ENCODE measurements at regions not wholly inside any gene's neighbourhood (a gene's known extent, or its start where the extent isn't known, plus 50 kb on each side); places are given as distances from the start of the nearest gene placed in this dataset.

GRCh38 chr19:33948651-33949335, 152.1 kb downstream of the KCTD15 start:
- no peak for DNase-seq

GRCh38 chr19:33950091-33950750, 153.6 kb downstream of the KCTD15 start:
- DNase-seq, result no peak

GRCh38 chr19:33953023-33953422, 156.4 kb downstream of the KCTD15 start:
- no peak for DNase-seq

- DNase-seq, result no peak
These were observed 156.9 kb downstream of the KCTD15 start for GRCh38 chr19:33953592-33953991.

GRCh38 chr19:33954686-33955085, 158.0 kb downstream of the KCTD15 start:
- no peak for DNase-seq

- no peak for DNase-seq
These were observed 160.3 kb downstream of the KCTD15 start for GRCh38 chr19:33956941-33957340.

- no peak for DNase-seq
These were observed 161.1 kb downstream of the KCTD15 start for GRCh38 chr19:33957804-33958203.

GRCh38 chr19:33960566-33960965, 163.9 kb downstream of the KCTD15 start:
- DNase-seq, result no peak

GRCh38 chr19:33962161-33962560, 165.5 kb downstream of the KCTD15 start:
- no peak for DNase-seq

- no peak for DNase-seq
These were observed 166.8 kb downstream of the KCTD15 start for GRCh38 chr19:33963514-33963913.

GRCh38 chr19:33971073-33971472, 174.4 kb downstream of the KCTD15 start:
- no peak for DNase-seq

- no peak for DNase-seq
These were observed 181.4 kb downstream of the KCTD15 start for GRCh38 chr19:33977756-33978685.

- no peak for DNase-seq
These were observed 186.0 kb downstream of the KCTD15 start for GRCh38 chr19:33982706-33983105.

GRCh38 chr19:33988601-33989000, 183.7 kb upstream of the LSM14A start:
- DNase-seq, result no peak

GRCh38 chr19:33997690-33998089, 174.6 kb upstream of the LSM14A start:
- DNase-seq, result no peak

- DNase-seq, result no peak
These were observed 174.0 kb upstream of the LSM14A start for GRCh38 chr19:33998302-33998701.

GRCh38 chr19:33998739-33999345, 173.5 kb upstream of the LSM14A start:
- DNase-seq, result no peak

- DNase-seq, result no peak
These were observed 155.3 kb upstream of the LSM14A start for GRCh38 chr19:34017024-34017423.

GRCh38 chr19:34017601-34018000, 154.7 kb upstream of the LSM14A start:
- DNase-seq, result no peak

GRCh38 chr19:34018546-34018945, 153.8 kb upstream of the LSM14A start:
- DNase-seq, result no peak

GRCh38 chr19:34023381-34023780, 148.9 kb upstream of the LSM14A start:
- DNase-seq, result no peak

- no peak for DNase-seq
These were observed 138.4 kb upstream of the LSM14A start for GRCh38 chr19:34033880-34034279.

GRCh38 chr19:34034318-34034846, 137.9 kb upstream of the LSM14A start:
- DNase-seq, result no peak
